ENCODE measurements at regions not wholly inside any gene's neighbourhood (a gene's known extent, or its start where the extent isn't known, plus 50 kb on each side); places are given as distances from the start of the nearest gene placed in this dataset.
"Not testable (repeated sequence)": the region's sequence is repeated elsewhere in the genome, so short reads cannot be mapped to it uniquely, and the experiment has no call there.

GRCh38 chr17:34024386-34024785, 230.7 kb upstream of the CCL2 start:
- H3K4me2 ChIP-seq (ENCODE audit: extremely low read depth, insufficient read depth, low read length) = no peak overlapping the region

GRCh38 chr17:34024806-34025551, 230.1 kb upstream of the CCL2 start:
- H2AFZ ChIP-seq (ENCODE audit: low read length) = no peak overlapping the region
- no peaks in the 10 kb centered on the region for H3K9me3 ChIP-seq (ENCODE audit: control insufficient read depth, insufficient read depth, low read depth, low read length)
- no peak overlapping the region for H3K4me3 ChIP-seq (replicated peaks in 1 of 4; ENCODE audit: control extremely low read depth in 1 of 4, insufficient read depth in 1 of 4, low read depth in 3 of 4, low read length in 4 of 4)
- H3K79me2 ChIP-seq (ENCODE audit: control insufficient read depth, insufficient read depth, low read length) = no peaks in the 10 kb centered on the region
- H3K36me3 ChIP-seq (ENCODE audit: control insufficient read depth, insufficient read depth, low read length) = no peaks in the 10 kb centered on the region
- H3K4me1 ChIP-seq (ENCODE audit: control insufficient read depth, extremely low read depth, insufficient read depth, low read length) = no peaks in the 10 kb centered on the region
- no peak for DNase-seq (ENCODE audit: low read depth in 2 of 2)
- H3K9ac ChIP-seq (ENCODE audit: insufficient read depth, low read length) = no peak overlapping the region
- H4K20me1 ChIP-seq (ENCODE audit: control insufficient read depth, extremely low read depth, insufficient read depth, low read length) = no peaks in the 10 kb centered on the region
- H3K27ac ChIP-seq (ENCODE audit: insufficient read depth, low read length) = no peak overlapping the region
- no peaks in the 10 kb centered on the region for H3K27me3 ChIP-seq (ENCODE audit: control insufficient read depth, insufficient read depth, low read length)
- H3K4me2 ChIP-seq (ENCODE audit: extremely low read depth, insufficient read depth, low read length) = no peak overlapping the region
- TF ChIP-seq CTCF (conservative IDR thresholded peaks at IDR 0.05 in 1 of 2, IDR thresholded peaks at IDR 0.05 in 1 of 2; ENCODE audit: low read depth in 1 of 2, low read length in 2 of 2) (no peak), EZH2 (IDR thresholded peaks at IDR 0.05; ENCODE audit: low read length, missing control alignments) (no peak)

More at GRCh38 chr17:34024386-34024785, 230.7 kb upstream of the CCL2 start:
- Histone ChIP-seq H3K27ac (ENCODE audit: insufficient read depth, low read length) (no peak overlapping the region), H3K4me3 (replicated peaks in 1 of 4; ENCODE audit: control extremely low read depth in 1 of 4, insufficient read depth in 1 of 4, low read depth in 3 of 4, low read length in 4 of 4) (no peak overlapping the region), H3K4me1 (ENCODE audit: control insufficient read depth, extremely low read depth, insufficient read depth, low read length) (no peaks in the 10 kb centered on the region), H3K9me3 (ENCODE audit: control insufficient read depth, insufficient read depth, low read depth, low read length) (no peaks in the 10 kb centered on the region), H3K79me2 (ENCODE audit: control insufficient read depth, insufficient read depth, low read length) (no peaks in the 10 kb centered on the region), H3K9ac (ENCODE audit: insufficient read depth, low read length) (no peak overlapping the region), H4K20me1 (ENCODE audit: control insufficient read depth, extremely low read depth, insufficient read depth, low read length) (no peaks in the 10 kb centered on the region), H3K27me3 (ENCODE audit: control insufficient read depth, insufficient read depth, low read length) (no peaks in the 10 kb centered on the region), H3K36me3 (ENCODE audit: control insufficient read depth, insufficient read depth, low read length) (no peaks in the 10 kb centered on the region), H2AFZ (ENCODE audit: low read length) (no peak overlapping the region)
- DNase-seq (ENCODE audit: low read depth in 2 of 2) = no peak
- TF ChIP-seq EZH2 (IDR thresholded peaks at IDR 0.05; ENCODE audit: low read length, missing control alignments) (no peak), CTCF (conservative IDR thresholded peaks at IDR 0.05 in 1 of 2, IDR thresholded peaks at IDR 0.05 in 1 of 2; ENCODE audit: low read depth in 1 of 2, low read length in 2 of 2) (no peak)

- H3K4me2 ChIP-seq (ENCODE audit: extremely low read depth, insufficient read depth, low read length); H3K27ac ChIP-seq (ENCODE audit: insufficient read depth, low read length); H3K9me3 ChIP-seq (ENCODE audit: control insufficient read depth, insufficient read depth, low read depth, low read length); H4K20me1 ChIP-seq (ENCODE audit: control insufficient read depth, extremely low read depth, insufficient read depth, low read length); H3K79me2 ChIP-seq (ENCODE audit: control insufficient read depth, insufficient read depth, low read length); H3K27me3 ChIP-seq (ENCODE audit: control insufficient read depth, insufficient read depth, low read length); H3K4me1 ChIP-seq (ENCODE audit: control insufficient read depth, extremely low read depth, insufficient read depth, low read length); H3K9ac ChIP-seq (ENCODE audit: insufficient read depth, low read length); H3K4me3 ChIP-seq (replicated peaks in 1 of 4; ENCODE audit: control extremely low read depth in 1 of 4, insufficient read depth in 1 of 4, low read depth in 3 of 4, low read length in 4 of 4); H2AFZ ChIP-seq (ENCODE audit: low read length); H3K36me3 ChIP-seq (ENCODE audit: control insufficient read depth, insufficient read depth, low read length); DNase-seq (ENCODE audit: low read depth in 2 of 2): not testable (repeated sequence)
These were observed 224.5 kb upstream of the CCL2 start for GRCh38 chr17:34030601-34031000.

- not testable (repeated sequence) for H4K20me1 ChIP-seq (ENCODE audit: control insufficient read depth, extremely low read depth, insufficient read depth, low read length); H3K27ac ChIP-seq (ENCODE audit: insufficient read depth, low read length); H3K9me3 ChIP-seq (ENCODE audit: control insufficient read depth, insufficient read depth, low read depth, low read length); DNase-seq (ENCODE audit: low read depth in 2 of 2); H3K4me1 ChIP-seq (ENCODE audit: control insufficient read depth, extremely low read depth, insufficient read depth, low read length); H3K36me3 ChIP-seq (ENCODE audit: control insufficient read depth, insufficient read depth, low read length); H3K27me3 ChIP-seq (ENCODE audit: control insufficient read depth, insufficient read depth, low read length); H3K4me3 ChIP-seq (replicated peaks in 1 of 4; ENCODE audit: control extremely low read depth in 1 of 4, insufficient read depth in 1 of 4, low read depth in 3 of 4, low read length in 4 of 4); H3K79me2 ChIP-seq (ENCODE audit: control insufficient read depth, insufficient read depth, low read length); H3K4me2 ChIP-seq (ENCODE audit: extremely low read depth, insufficient read depth, low read length); H2AFZ ChIP-seq (ENCODE audit: low read length); H3K9ac ChIP-seq (ENCODE audit: insufficient read depth, low read length)
These were observed 222.8 kb upstream of the CCL2 start for GRCh38 chr17:34032305-34032704.

- H2AFZ ChIP-seq (ENCODE audit: low read length); H3K9ac ChIP-seq (ENCODE audit: insufficient read depth, low read length); H3K79me2 ChIP-seq (ENCODE audit: control insufficient read depth, insufficient read depth, low read length); H4K20me1 ChIP-seq (ENCODE audit: control insufficient read depth, extremely low read depth, insufficient read depth, low read length); H3K4me3 ChIP-seq (replicated peaks in 1 of 4; ENCODE audit: control extremely low read depth in 1 of 4, insufficient read depth in 1 of 4, low read depth in 3 of 4, low read length in 4 of 4); H3K4me1 ChIP-seq (ENCODE audit: control insufficient read depth, extremely low read depth, insufficient read depth, low read length); H3K9me3 ChIP-seq (ENCODE audit: control insufficient read depth, insufficient read depth, low read depth, low read length); H3K4me2 ChIP-seq (ENCODE audit: extremely low read depth, insufficient read depth, low read length); DNase-seq (ENCODE audit: low read depth in 2 of 2); H3K36me3 ChIP-seq (ENCODE audit: control insufficient read depth, insufficient read depth, low read length); H3K27ac ChIP-seq (ENCODE audit: insufficient read depth, low read length); H3K27me3 ChIP-seq (ENCODE audit: control insufficient read depth, insufficient read depth, low read length): not testable (repeated sequence)
These were observed 216.3 kb upstream of the CCL2 start for GRCh38 chr17:34038786-34039185.

All from fibroblast of lung (primary cell).